GM19463 (cell line): ENCODE measurements at regions not wholly inside any gene's neighbourhood (a gene's known extent, or its start where the extent isn't known, plus 50 kb on each side); places are given as distances from the start of the nearest gene placed in this dataset.
"Not testable (repeated sequence)": the region's sequence is repeated elsewhere in the genome, so short reads cannot be mapped to it uniquely, and the experiment has no call there.

Experiments used
- ATAC-seq: cut with Tn5 transposase; IDR thresholded peaks from one replicate; pipeline ENCODE4 v1.9.1; 2021; ENCODE audit warnings: mild to moderate bottlenecking, moderate library complexity; ENCODE audit not compliant: unreplicated experiment

GRCh38 chrX:769796-770195 lies 139.2 kb downstream of the SHOX start:
- no peak for ATAC-seq

- no peak for ATAC-seq
These were observed 138.0 kb downstream of the SHOX start for GRCh38 chrX:768596-768995.

GRCh38 chrX:758917-759316 lies 128.3 kb downstream of the SHOX start:
- no peak for ATAC-seq

DNA sequence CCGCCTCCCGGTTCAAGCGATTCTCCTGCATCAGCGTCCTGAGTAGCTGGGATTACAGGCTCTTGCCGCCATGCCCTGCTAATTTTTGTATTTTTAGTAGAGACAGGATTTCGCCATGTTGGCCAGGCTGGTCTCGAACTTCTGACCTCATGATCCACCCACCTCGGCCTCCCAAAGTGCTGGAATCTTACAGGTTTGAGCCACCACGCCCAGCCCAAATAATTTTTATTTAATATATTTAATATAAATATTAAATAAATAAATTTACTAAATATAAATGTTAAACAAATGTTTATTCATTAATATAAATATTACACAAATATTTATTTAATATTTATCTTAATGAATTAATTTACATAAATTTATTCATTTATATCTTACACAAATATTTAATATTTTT lies 120.2 kb downstream of the SHOX start:
- ATAC-seq = no peak

- ATAC-seq = no peak
These were observed 119.7 kb downstream of the SHOX start for GRCh38 chrX:750263-750662.

DNA sequence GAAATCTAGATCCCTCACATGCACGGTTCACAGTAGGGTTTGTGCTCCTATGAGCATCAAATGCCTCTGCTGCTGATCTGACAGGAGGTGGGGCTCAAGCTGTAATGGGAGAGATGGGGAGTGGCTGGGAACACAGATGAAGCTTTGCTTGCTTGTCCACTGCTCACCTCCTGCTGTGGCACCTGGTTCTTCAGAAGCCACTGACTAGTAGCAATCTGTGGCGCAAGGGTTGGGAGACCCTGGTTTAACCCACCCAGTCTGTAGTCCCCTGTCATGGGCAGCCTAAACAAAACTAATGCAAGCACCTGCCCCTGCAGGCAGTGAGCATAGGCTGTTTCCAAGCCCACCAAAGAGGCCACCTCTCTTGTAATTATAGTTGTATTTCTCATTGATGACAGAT lies 116.6 kb downstream of the SHOX start:
- no peak for ATAC-seq

- no peak for ATAC-seq
These were observed 109.0 kb downstream of the SHOX start for GRCh38 chrX:739611-740010.

- not testable (repeated sequence) for ATAC-seq
These were observed 106.4 kb downstream of the SHOX start for GRCh38 chrX:737021-737420.

- no peak for ATAC-seq
These were observed 103.8 kb downstream of the SHOX start for GRCh38 chrX:734362-734761.

DNA sequence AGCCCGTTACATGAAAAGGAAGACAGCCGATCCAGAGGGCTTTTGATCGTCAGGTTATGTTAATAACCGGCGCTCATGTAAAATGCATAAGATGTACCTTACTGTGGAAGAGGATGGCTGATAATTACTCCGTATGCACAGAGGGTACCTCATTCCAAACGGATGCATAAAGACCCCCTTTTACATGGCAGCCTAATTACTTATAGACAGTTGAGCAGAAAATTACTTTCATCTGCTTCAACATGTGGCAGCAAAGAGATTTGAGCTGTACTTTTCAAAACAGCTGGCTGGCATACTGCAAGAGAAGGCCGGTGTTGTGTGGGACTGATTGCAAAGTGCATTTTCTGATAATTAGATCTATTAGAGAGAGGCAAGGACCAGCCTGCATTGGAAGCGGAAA lies 103.4 kb downstream of the SHOX start:
- ATAC-seq = no peak

GRCh38 chrX:729583-730409 lies 99.2 kb downstream of the SHOX start:
- ATAC-seq = no peak

DNA sequence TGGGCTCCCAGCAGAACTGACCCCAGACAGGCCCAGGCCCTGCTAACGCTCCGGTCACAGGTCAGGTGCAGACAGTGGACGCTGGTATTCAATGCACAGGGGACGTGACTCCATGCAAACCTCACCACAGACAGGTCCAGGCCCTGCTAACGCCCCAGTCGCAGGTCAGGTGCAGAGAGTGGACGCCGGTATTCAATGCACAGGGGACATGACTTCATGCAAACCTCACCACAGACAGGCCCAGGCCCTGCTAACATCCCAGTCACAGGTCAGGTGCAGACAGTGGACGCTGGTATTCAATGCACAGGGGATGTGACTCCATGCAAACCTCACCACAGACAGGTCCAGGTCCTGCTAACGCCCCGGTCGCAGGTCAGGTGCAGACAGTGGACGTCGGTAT lies 98.5 kb downstream of the SHOX start:
- not testable (repeated sequence) for ATAC-seq

DNA sequence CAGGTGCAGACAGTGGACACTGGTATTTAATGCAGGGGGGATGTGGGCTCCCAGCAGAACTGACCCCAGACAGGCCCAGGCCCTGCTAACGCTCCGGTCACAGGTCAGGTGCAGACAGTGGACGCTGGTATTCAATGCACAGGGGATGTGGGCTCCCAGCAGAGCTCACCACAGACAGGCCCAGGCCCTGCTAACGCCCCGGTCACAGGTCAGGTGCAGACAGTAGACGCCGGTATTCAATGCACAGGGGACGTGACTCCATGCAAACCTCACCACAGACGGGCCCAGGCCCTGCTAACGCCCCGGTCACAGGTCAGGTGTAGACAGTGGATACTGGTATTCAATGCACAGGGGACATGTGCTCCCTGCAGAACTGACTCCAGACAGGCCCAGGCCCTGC lies 98.0 kb downstream of the SHOX start:
- ATAC-seq = not testable (repeated sequence)

DNA sequence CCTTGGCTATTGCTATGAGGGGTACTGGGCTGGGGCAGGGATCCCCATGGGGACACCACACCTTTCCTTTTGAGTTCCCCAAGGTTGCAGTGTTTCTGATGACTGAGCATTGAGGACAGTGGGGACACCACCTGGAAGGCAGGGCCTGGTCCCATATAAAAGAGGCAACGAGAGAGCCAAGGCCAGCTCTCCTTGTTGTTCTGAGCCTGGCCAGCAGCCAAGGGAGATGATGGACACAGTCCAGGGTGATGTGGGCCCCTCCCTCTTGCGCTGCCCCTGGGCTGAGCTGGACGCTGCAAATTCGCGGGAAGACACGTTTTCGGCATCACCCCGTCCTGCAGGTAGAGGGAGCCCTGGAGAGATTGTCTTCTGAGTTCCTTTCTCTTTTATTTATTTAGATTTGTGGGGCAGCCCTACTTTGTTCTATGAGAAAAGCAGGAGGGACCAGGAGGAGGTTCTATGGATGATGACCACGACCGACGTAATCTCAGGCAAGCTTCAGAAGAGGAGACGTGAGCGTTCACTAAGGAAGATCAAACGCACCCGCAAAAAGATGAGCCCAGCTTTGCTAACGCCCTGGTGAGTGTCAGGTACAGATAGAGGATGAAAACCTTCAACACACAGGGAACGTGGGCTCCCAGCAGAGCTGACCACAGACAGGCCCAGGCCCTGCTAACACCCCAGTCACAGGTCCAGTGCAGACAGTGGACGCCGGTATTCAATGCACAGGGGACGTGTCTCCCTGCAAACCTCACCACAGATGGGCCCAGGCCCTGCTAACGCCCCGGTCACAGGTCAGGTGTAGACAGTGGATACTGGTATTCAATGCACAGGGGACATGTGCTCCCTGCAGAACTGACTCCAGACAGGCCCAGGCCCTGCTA lies 97.4 kb downstream of the SHOX start:
- ATAC-seq = no peak

- ATAC-seq = no peak
These were observed 95.4 kb downstream of the SHOX start for GRCh38 chrX:725971-726370.

GRCh38 chrX:724256-724655 lies 93.7 kb downstream of the SHOX start:
- no peak for ATAC-seq

DNA sequence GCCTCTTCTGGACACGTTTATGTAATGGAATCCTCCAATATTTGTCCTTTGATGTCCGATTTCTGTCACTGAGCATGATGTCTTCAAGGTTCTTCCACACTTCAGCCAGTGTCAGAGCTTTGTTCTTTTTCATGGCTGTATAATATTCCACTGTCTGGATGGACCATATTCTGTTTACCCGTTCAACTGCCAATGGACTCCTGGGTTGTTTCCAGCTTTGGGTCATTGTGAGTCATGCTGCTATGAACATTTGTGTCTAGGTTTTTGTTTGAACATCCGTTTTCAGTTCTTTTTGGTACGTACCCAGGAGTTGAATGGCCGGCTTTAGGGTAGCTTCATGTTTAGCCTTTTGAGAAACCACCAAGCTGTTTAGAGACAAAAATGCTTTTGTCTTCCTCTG lies 93.2 kb downstream of the SHOX start:
- ATAC-seq = no peak

- ATAC-seq = no peak
These were observed 90.8 kb downstream of the SHOX start for GRCh38 chrX:721354-721753.

DNA sequence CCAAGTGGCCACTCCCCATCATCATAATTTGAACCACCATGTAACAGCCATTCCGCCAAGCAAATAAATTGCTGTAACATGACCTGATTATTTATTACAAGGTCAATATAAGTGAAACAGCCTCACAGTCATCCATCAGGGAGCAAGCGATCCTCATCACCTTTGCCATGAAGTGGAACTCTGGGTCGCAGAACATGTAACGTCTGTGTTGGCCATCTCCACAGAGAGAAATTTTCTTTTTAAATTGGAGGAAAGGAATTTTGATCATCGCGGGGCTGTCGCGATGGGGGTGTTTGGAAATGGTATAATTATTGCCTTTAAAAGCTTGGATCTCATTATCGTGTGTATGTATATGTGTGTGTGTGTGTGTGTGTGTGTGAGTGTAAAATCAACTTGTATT lies 90.2 kb downstream of the SHOX start:
- no peak for ATAC-seq

GRCh38 chrX:720250-720649 lies 89.7 kb downstream of the SHOX start:
- ATAC-seq = no peak

GRCh38 chrX:716136-716535 lies 85.5 kb downstream of the SHOX start:
- ATAC-seq = no peak

GRCh38 chrX:714131-714530 lies 83.5 kb downstream of the SHOX start:
- ATAC-seq = no peak
